ENCODE measurements at regions not wholly inside any gene's neighbourhood (a gene's known extent, or its start where the extent isn't known, plus 50 kb on each side); places are given as distances from the start of the nearest gene placed in this dataset.

GRCh38 chr21:22597660-22598255 lies 1599.5 kb downstream of the NCAM2 start:
- Histone ChIP-seq H3K9me3 (ENCODE audit: control insufficient read depth, insufficient read depth, low read length) (peaks cover 10% of the 10 kb centered on the region), H3K9ac (ENCODE audit: low read depth, low read length) (no peak overlapping the region), H3K4me1 (ENCODE audit: control insufficient read depth, insufficient read depth, low read length) (no peaks in the 10 kb centered on the region), H3K4me3 (ENCODE audit: low read depth, low read length) (no peak overlapping the region), H3K27me3 (ENCODE audit: control insufficient read depth, insufficient read depth, low read length) (no peaks in the 10 kb centered on the region), H3K36me3 (ENCODE audit: control insufficient read depth, insufficient read depth, low read length) (no peaks in the 10 kb centered on the region), H3K27ac (ENCODE audit: low read depth, low read length) (no peak overlapping the region)

- H3K4me3 ChIP-seq (ENCODE audit: low read depth, low read length) = no peak overlapping the region
- peaks cover 16% of the 10 kb centered on the region for H3K4me1 ChIP-seq (ENCODE audit: control insufficient read depth, insufficient read depth, low read length)
- H3K9ac ChIP-seq (ENCODE audit: low read depth, low read length) = no peak overlapping the region
- no peaks in the 10 kb centered on the region for H3K36me3 ChIP-seq (ENCODE audit: control insufficient read depth, insufficient read depth, low read length)
- H3K9me3 ChIP-seq (ENCODE audit: control insufficient read depth, insufficient read depth, low read length) = no peaks in the 10 kb centered on the region
- H3K27ac ChIP-seq (ENCODE audit: low read depth, low read length) = no peak overlapping the region
- H3K27me3 ChIP-seq (ENCODE audit: control insufficient read depth, insufficient read depth, low read length) = no peaks in the 10 kb centered on the region
These were observed 1611.6 kb downstream of the NCAM2 start for GRCh38 chr21:22609802-22610201.

GRCh38 chr21:22627911-22628310 lies 1629.7 kb downstream of the NCAM2 start:
- no peak overlapping the region for H3K9ac ChIP-seq (ENCODE audit: low read depth, low read length)
- H3K4me3 ChIP-seq (ENCODE audit: low read depth, low read length) = no peak overlapping the region
- H3K27ac ChIP-seq (ENCODE audit: low read depth, low read length) = no peak overlapping the region
- H3K27me3 ChIP-seq (ENCODE audit: control insufficient read depth, insufficient read depth, low read length) = no peaks in the 10 kb centered on the region
- H3K4me1 ChIP-seq (ENCODE audit: control insufficient read depth, insufficient read depth, low read length) = no peaks in the 10 kb centered on the region
- H3K9me3 ChIP-seq (ENCODE audit: control insufficient read depth, insufficient read depth, low read length) = no peaks in the 10 kb centered on the region
- H3K36me3 ChIP-seq (ENCODE audit: control insufficient read depth, insufficient read depth, low read length) = no peaks in the 10 kb centered on the region

GRCh38 chr21:22630953-22631465 lies 1632.8 kb downstream of the NCAM2 start:
- H3K36me3 ChIP-seq (ENCODE audit: control insufficient read depth, insufficient read depth, low read length) = no peaks in the 10 kb centered on the region
- no peaks in the 10 kb centered on the region for H3K9me3 ChIP-seq (ENCODE audit: control insufficient read depth, insufficient read depth, low read length)

GRCh38 chr21:22632176-22632575 lies 1634.0 kb downstream of the NCAM2 start:
- Histone ChIP-seq H3K4me3 (ENCODE audit: low read depth, low read length) (no peak overlapping the region), H3K27me3 (ENCODE audit: control insufficient read depth, insufficient read depth, low read length) (no peaks in the 10 kb centered on the region), H3K4me1 (ENCODE audit: control insufficient read depth, insufficient read depth, low read length) (peaks cover 9% of the 10 kb centered on the region; the same call in 1 of the 2 replicates), H3K9ac (ENCODE audit: low read depth, low read length) (no peak overlapping the region), H3K27ac (ENCODE audit: low read depth, low read length) (no peak overlapping the region), H3K36me3 (ENCODE audit: control insufficient read depth, insufficient read depth, low read length) (no peaks in the 10 kb centered on the region), H3K9me3 (ENCODE audit: control insufficient read depth, insufficient read depth, low read length) (no peaks in the 10 kb centered on the region)

More at GRCh38 chr21:22630953-22631465, 1632.8 kb downstream of the NCAM2 start:
- Histone ChIP-seq H3K27ac (ENCODE audit: low read depth, low read length) (no peak overlapping the region), H3K9ac (ENCODE audit: low read depth, low read length) (no peak overlapping the region), H3K4me1 (ENCODE audit: control insufficient read depth, insufficient read depth, low read length) (no peaks in the 10 kb centered on the region), H3K27me3 (ENCODE audit: control insufficient read depth, insufficient read depth, low read length) (no peaks in the 10 kb centered on the region), H3K4me3 (ENCODE audit: low read depth, low read length) (no peak overlapping the region)

- Histone ChIP-seq H3K36me3 (ENCODE audit: control insufficient read depth, insufficient read depth, low read length) (no peaks in the 10 kb centered on the region), H3K9me3 (ENCODE audit: control insufficient read depth, insufficient read depth, low read length) (no peaks in the 10 kb centered on the region), H3K27ac (ENCODE audit: low read depth, low read length) (no peak overlapping the region), H3K4me3 (ENCODE audit: low read depth, low read length) (no peak overlapping the region), H3K27me3 (ENCODE audit: control insufficient read depth, insufficient read depth, low read length) (no peaks in the 10 kb centered on the region), H3K4me1 (ENCODE audit: control insufficient read depth, insufficient read depth, low read length) (no peaks in the 10 kb centered on the region), H3K9ac (ENCODE audit: low read depth, low read length) (no peak overlapping the region)
These were observed 1651.0 kb downstream of the NCAM2 start for GRCh38 chr21:22649246-22649645.

GRCh38 chr21:22650226-22650625 lies 1652.0 kb downstream of the NCAM2 start:
- Histone ChIP-seq H3K27ac (ENCODE audit: low read depth, low read length) (no peak overlapping the region), H3K9me3 (ENCODE audit: control insufficient read depth, insufficient read depth, low read length) (no peaks in the 10 kb centered on the region), H3K9ac (ENCODE audit: low read depth, low read length) (no peak overlapping the region), H3K27me3 (ENCODE audit: control insufficient read depth, insufficient read depth, low read length) (no peaks in the 10 kb centered on the region), H3K36me3 (ENCODE audit: control insufficient read depth, insufficient read depth, low read length) (no peaks in the 10 kb centered on the region), H3K4me3 (ENCODE audit: low read depth, low read length) (no peak overlapping the region), H3K4me1 (ENCODE audit: control insufficient read depth, insufficient read depth, low read length) (no peaks in the 10 kb centered on the region)

- no peak overlapping the region for H3K9ac ChIP-seq (ENCODE audit: low read depth, low read length)
- H3K4me3 ChIP-seq (ENCODE audit: low read depth, low read length) = no peak overlapping the region
- H3K9me3 ChIP-seq (ENCODE audit: control insufficient read depth, insufficient read depth, low read length) = no peaks in the 10 kb centered on the region
- H3K27me3 ChIP-seq (ENCODE audit: control insufficient read depth, insufficient read depth, low read length) = no peaks in the 10 kb centered on the region
- H3K27ac ChIP-seq (ENCODE audit: low read depth, low read length) = no peak overlapping the region
- H3K36me3 ChIP-seq (ENCODE audit: control insufficient read depth, insufficient read depth, low read length) = no peaks in the 10 kb centered on the region
- H3K4me1 ChIP-seq (ENCODE audit: control insufficient read depth, insufficient read depth, low read length) = no peaks in the 10 kb centered on the region
These were observed 1659.6 kb downstream of the NCAM2 start for GRCh38 chr21:22657781-22658180.

- H3K9me3 ChIP-seq (ENCODE audit: control insufficient read depth, insufficient read depth, low read length) = peaks cover 6% of the 10 kb centered on the region; the same call in 1 of the 2 replicates
These were observed 1671.9 kb downstream of the NCAM2 start for GRCh38 chr21:22670148-22670547.

GRCh38 chr21:22679207-22679606 lies 1681.0 kb downstream of the NCAM2 start:
- H3K27me3 ChIP-seq (ENCODE audit: control insufficient read depth, insufficient read depth, low read length) = no peaks in the 10 kb centered on the region
- H3K9ac ChIP-seq (ENCODE audit: low read depth, low read length) = no peak overlapping the region
- no peaks in the 10 kb centered on the region for H3K4me1 ChIP-seq (ENCODE audit: control insufficient read depth, insufficient read depth, low read length)
- no peak overlapping the region for H3K4me3 ChIP-seq (ENCODE audit: low read depth, low read length)
- peaks cover 2% of the 10 kb centered on the region for H3K9me3 ChIP-seq (ENCODE audit: control insufficient read depth, insufficient read depth, low read length)
- H3K36me3 ChIP-seq (ENCODE audit: control insufficient read depth, insufficient read depth, low read length) = no peaks in the 10 kb centered on the region
- H3K27ac ChIP-seq (ENCODE audit: low read depth, low read length) = no peak overlapping the region

More at GRCh38 chr21:22670148-22670547, 1671.9 kb downstream of the NCAM2 start:
- H3K4me3 ChIP-seq (ENCODE audit: low read depth, low read length) = no peak overlapping the region
- H3K9ac ChIP-seq (ENCODE audit: low read depth, low read length) = no peak overlapping the region
- H3K27me3 ChIP-seq (ENCODE audit: control insufficient read depth, insufficient read depth, low read length) = no peaks in the 10 kb centered on the region
- H3K27ac ChIP-seq (ENCODE audit: low read depth, low read length) = no peak overlapping the region
- H3K4me1 ChIP-seq (ENCODE audit: control insufficient read depth, insufficient read depth, low read length) = no peaks in the 10 kb centered on the region
- no peaks in the 10 kb centered on the region for H3K36me3 ChIP-seq (ENCODE audit: control insufficient read depth, insufficient read depth, low read length)

- Histone ChIP-seq H3K4me1 (ENCODE audit: control insufficient read depth, insufficient read depth, low read length) (no peaks in the 10 kb centered on the region), H3K36me3 (ENCODE audit: control insufficient read depth, insufficient read depth, low read length) (no peaks in the 10 kb centered on the region), H3K9ac (ENCODE audit: low read depth, low read length) (no peak overlapping the region), H3K9me3 (ENCODE audit: control insufficient read depth, insufficient read depth, low read length) (peaks cover 24% of the 10 kb centered on the region), H3K4me3 (ENCODE audit: low read depth, low read length) (no peak overlapping the region), H3K27me3 (ENCODE audit: control insufficient read depth, insufficient read depth, low read length) (no peaks in the 10 kb centered on the region), H3K27ac (ENCODE audit: low read depth, low read length) (no peak overlapping the region)
These were observed 1693.4 kb downstream of the NCAM2 start for GRCh38 chr21:22691658-22692057.
